Activated CD4-positive, alpha-beta T cell treated with anti-CD3 and anti-CD28 coated beads for 4 hours (primary cell): ENCODE measurements at regions not wholly inside any gene's neighbourhood (a gene's known extent, or its start where the extent isn't known, plus 50 kb on each side); places are given as distances from the start of the nearest gene placed in this dataset.
"Not testable (repeated sequence)": the region's sequence is repeated elsewhere in the genome, so short reads cannot be mapped to it uniquely, and the experiment has no call there.

ENCODE experiments used
- DNase-seq, 2 donors: peaks; one replicate each; pipeline ENCODE4 v3.0.0-alpha.2; 2020

- DNase-seq, result no peak
Observed at GRCh38 chr21:29396951-29397455, 98.3 kb downstream of the BACH1 start.

GRCh38 chr21:29403301-29403700 is 104.6 kb downstream of the BACH1 start:
- no peak for DNase-seq

GRCh38 chr21:29403922-29404538 is 105.3 kb downstream of the BACH1 start:
- no peak for DNase-seq

- DNase-seq, result no peak
Observed at GRCh38 chr21:29405503-29406122, 106.9 kb downstream of the BACH1 start.

GRCh38 chr21:29406385-29406784 is 107.7 kb downstream of the BACH1 start:
- no peak for DNase-seq

- no peak for DNase-seq
Observed at GRCh38 chr21:29407571-29407970, 108.8 kb downstream of the BACH1 start.

- DNase-seq, result no peak
Observed at GRCh38 chr21:29413683-29414082, 115.0 kb downstream of the BACH1 start.

- no peak for DNase-seq
Observed at GRCh38 chr21:29416268-29416667, 117.5 kb downstream of the BACH1 start.

GRCh38 chr21:29418813-29419212 is 120.1 kb downstream of the BACH1 start:
- no peak for DNase-seq

GRCh38 chr21:29419422-29419821 is 120.7 kb downstream of the BACH1 start:
- DNase-seq, result no peak

GRCh38 chr21:29423099-29423870 is 124.6 kb downstream of the BACH1 start:
- DNase-seq, result no peak

- DNase-seq, result no peak
Observed at GRCh38 chr21:29424728-29425127, 126.0 kb downstream of the BACH1 start.

GRCh38 chr21:29429218-29429617 is 130.5 kb downstream of the BACH1 start:
- DNase-seq, result no peak

GRCh38 chr21:29430030-29430429 is 131.3 kb downstream of the BACH1 start:
- DNase-seq, result no peak

GRCh38 chr21:29430576-29430975 is 131.9 kb downstream of the BACH1 start:
- no peak for DNase-seq

GRCh38 chr21:29431178-29431577 is 132.5 kb downstream of the BACH1 start:
- no peak for DNase-seq

GRCh38 chr21:29431680-29432079 is 133.0 kb downstream of the BACH1 start:
- DNase-seq, result no peak

GRCh38 chr21:29433366-29434059 is 134.8 kb downstream of the BACH1 start:
- no peak for DNase-seq

- DNase-seq, result no peak
Observed at GRCh38 chr21:29434081-29434480, 135.4 kb downstream of the BACH1 start.

GRCh38 chr21:29434982-29435381 is 136.3 kb downstream of the BACH1 start:
- DNase-seq, result not testable (repeated sequence)

GRCh38 chr21:29436143-29436542 is 137.4 kb downstream of the BACH1 start:
- peak; percentile 47 to 54 for DNase-seq

GRCh38 chr21:29436650-29437049 is 137.9 kb downstream of the BACH1 start:
- no peak for DNase-seq

- no peak for DNase-seq
Observed at GRCh38 chr21:29441651-29442050, 142.9 kb downstream of the BACH1 start.
